ES-I3 (cell line): ENCODE measurements at regions not wholly inside any gene's neighbourhood (a gene's known extent, or its start where the extent isn't known, plus 50 kb on each side); places are given as distances from the start of the nearest gene placed in this dataset.

ENCODE experiments used
- H3K36me3 ChIP-seq: 2 replicates; pipeline ENCODE4 v1.6.1; 2013; ENCODE audit warnings: mild to moderate bottlenecking, low read length, control low read depth, moderate library complexity; ENCODE audit not compliant: insufficient read depth
- H3K4me1 ChIP-seq: 2 replicates; pipeline ENCODE4 v1.6.1; 2013; ENCODE audit warnings: mild to moderate bottlenecking, control low read depth, low read length; ENCODE audit not compliant: insufficient read depth
- H3K9ac ChIP-seq: 2 replicates; pipeline ENCODE4 v1.6.1; 2013; ENCODE audit warnings: low read depth, mild to moderate bottlenecking, low read length, moderate library complexity
- H3K9me3 ChIP-seq: 2 replicates; pipeline ENCODE4 v1.6.1; 2013; ENCODE audit warnings: mild to moderate bottlenecking, low read length, moderate library complexity; ENCODE audit not compliant: control insufficient read depth, insufficient read depth

- Histone ChIP-seq H3K9me3 (no peaks in the 10 kb centered on the region), H3K4me1 (no peaks in the 10 kb centered on the region), H3K9ac (no peak overlapping the region), H3K36me3 (no peaks in the 10 kb centered on the region)
These were observed 201.9 kb upstream of the DIO3 start for GRCh38 chr14:101359221-101360053.

GRCh38 chr14:101360054-101360911 is 201.0 kb upstream of the DIO3 start:
- H3K9me3 ChIP-seq = no peaks in the 10 kb centered on the region
- no peak overlapping the region for H3K9ac ChIP-seq
- no peaks in the 10 kb centered on the region for H3K4me1 ChIP-seq
- no peaks in the 10 kb centered on the region for H3K36me3 ChIP-seq

GRCh38 chr14:101361044-101361443 is 200.3 kb upstream of the DIO3 start:
- no peaks in the 10 kb centered on the region for H3K36me3 ChIP-seq
- no peaks in the 10 kb centered on the region for H3K4me1 ChIP-seq
- H3K9ac ChIP-seq = no peak overlapping the region
- H3K9me3 ChIP-seq = no peaks in the 10 kb centered on the region

- H3K4me1 ChIP-seq = no peaks in the 10 kb centered on the region
- no peaks in the 10 kb centered on the region for H3K36me3 ChIP-seq
- no peaks in the 10 kb centered on the region for H3K9me3 ChIP-seq
- H3K9ac ChIP-seq = no peak overlapping the region
These were observed 199.6 kb upstream of the DIO3 start for GRCh38 chr14:101361451-101362433.

DNA sequence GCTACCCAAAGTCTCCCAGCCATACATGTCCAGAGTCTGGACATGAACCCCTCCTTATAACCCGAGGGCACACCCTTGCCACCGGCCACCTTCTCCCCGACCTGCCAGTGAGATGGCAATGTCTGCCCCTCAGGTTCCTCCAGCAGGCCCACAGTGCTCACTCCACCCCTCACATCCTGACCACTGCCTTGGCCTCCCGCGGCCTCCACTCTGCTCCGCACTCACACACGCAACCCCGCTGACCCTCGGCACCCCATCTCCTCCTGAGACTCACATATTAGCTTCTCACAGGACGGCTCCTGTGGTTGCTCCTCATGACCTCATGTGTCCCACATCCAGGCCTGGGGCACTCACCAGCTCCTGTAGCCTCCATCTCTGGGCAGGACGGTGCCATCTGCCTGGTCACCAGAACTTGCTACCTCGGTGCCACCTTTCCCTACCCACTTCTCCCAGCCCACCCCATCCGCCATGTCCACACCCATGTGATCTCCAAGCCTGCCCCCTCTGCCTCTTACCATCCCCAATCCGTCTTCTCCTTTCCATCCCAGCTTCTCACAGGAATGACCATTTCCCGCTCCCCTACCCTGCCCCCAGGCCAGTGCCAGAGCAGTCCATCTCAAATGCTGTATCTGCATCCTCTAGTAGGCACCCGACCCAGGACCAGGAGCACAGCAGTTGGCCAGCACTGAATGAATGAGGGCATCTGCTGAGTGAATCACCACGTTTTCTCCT is 198.6 kb upstream of the DIO3 start:
- H3K36me3 ChIP-seq = no peaks in the 10 kb centered on the region
- no peak overlapping the region for H3K9ac ChIP-seq
- no peaks in the 10 kb centered on the region for H3K9me3 ChIP-seq
- 0 out of 2 replicates have a peak, but pooled peaks cover 3% of the 10 kb centered on the region for H3K4me1 ChIP-seq

DNA sequence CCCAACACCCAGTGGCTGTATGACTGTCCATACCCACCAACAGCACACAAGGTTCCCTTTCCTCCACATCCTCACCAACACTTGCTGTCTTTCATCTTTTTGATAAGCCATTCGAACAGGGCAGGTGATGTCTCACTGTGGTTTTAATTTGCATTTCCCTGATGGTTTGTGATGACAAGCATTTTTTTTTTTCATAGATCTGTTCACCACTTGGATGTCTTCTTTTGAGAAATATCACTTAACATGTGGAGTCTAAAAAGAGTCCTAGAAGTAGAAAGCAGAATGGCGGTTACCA is 198.1 kb upstream of the DIO3 start:
- H3K36me3 ChIP-seq = no peaks in the 10 kb centered on the region
- H3K9ac ChIP-seq = no peak overlapping the region
- no peaks in the 10 kb centered on the region for H3K9me3 ChIP-seq
- H3K4me1 ChIP-seq = 0 out of 2 replicates have a peak, but pooled peaks cover 3% of the 10 kb centered on the region

GRCh38 chr14:101363880-101364391 is 197.4 kb upstream of the DIO3 start:
- H3K9ac ChIP-seq = no peak overlapping the region
- 0 out of 2 replicates have a peak, but pooled peaks cover 3% of the 10 kb centered on the region for H3K4me1 ChIP-seq
- H3K36me3 ChIP-seq = no peaks in the 10 kb centered on the region
- no peaks in the 10 kb centered on the region for H3K9me3 ChIP-seq

DNA sequence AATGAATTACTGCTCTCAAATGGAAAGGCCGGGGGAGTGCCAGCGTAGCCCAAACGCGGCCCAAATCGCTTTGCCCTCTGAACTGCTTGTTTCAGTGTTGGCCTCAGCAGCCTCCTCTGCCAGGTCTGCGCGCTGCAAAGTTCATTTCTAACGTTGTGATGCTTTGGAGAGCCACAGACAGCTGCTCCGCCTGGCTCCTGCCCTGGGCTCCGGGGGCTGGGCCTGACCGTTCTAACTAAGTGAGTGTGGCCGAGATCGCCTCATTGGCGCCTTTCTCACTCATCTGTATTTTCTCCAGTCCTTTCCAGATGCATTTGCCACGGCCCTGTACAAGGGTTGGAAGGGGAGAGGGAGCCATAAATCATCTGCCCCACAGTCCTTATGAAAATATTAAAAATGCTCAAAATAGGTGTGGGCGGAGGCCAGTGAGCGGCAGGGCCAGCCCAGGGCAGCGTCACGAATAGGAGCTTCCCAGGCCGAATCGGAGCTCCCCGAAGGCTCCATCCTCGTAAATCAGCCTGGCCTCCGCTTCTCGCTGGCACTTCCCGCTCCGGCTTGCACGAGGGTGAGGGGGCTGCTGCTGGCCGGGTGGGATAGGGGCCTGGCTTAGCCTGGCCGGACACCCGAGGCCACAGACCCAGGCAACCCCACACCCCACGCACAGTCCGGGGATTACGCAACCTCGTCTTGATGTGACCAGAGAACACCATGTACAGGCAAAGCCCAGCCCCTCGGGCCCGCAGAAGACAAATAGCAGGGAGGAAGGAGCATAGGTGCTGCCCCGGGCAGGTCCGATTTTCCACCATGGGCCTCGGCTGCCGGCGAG is 196.6 kb upstream of the DIO3 start:
- no peaks in the 10 kb centered on the region for H3K36me3 ChIP-seq
- 0 out of 2 replicates have a peak, but pooled peaks cover 3% of the 10 kb centered on the region for H3K4me1 ChIP-seq
- H3K9me3 ChIP-seq = no peaks in the 10 kb centered on the region
- H3K9ac ChIP-seq = no peak overlapping the region

GRCh38 chr14:101365329-101366158 is 195.8 kb upstream of the DIO3 start:
- H3K9ac ChIP-seq = no peak overlapping the region
- H3K36me3 ChIP-seq = no peaks in the 10 kb centered on the region
- 0 out of 2 replicates have a peak, but pooled peaks cover 3% of the 10 kb centered on the region for H3K4me1 ChIP-seq
- H3K9me3 ChIP-seq = no peaks in the 10 kb centered on the region

DNA sequence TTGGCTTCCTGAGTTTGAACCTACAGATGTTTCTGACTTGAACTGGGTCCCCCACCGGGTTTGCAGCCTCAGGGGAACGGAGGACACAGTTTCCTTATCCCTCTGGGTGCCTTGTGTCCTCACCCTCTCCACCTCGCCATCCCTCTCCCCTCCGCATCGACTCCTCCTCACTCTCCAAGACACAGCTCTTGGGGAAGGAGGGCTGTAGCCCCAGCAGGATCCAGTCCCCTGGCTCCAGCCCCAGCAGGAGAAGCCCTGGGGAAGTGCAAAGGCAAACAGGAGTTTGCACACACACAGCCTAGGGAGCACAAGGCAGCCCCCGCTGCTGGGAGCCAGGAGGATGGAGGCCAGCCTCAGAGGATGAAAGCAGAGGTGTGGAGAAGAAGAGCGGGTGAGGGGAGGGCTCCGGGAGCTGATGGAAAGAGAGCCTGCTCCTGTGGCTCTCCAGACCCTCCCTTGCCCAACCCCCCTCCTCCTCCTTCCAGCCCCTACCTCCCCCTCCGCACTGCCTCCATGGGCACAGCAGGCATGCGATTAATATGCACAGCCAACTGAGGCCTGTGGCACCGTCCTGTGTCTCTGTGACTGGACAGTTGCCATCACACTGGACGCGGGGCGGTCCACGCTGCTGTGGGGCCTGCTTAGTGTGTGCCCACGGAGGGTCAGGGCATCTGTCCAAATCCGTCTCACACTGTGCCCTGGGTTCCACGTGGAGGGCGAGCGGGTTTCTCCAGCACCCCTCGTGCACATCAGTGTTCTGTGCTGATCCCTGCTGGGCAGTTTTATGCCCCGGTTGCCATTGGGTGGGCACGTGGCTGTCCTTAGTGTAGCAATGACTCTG is 193.7 kb upstream of the DIO3 start:
- 0 out of 2 replicates have a peak, but pooled peaks cover 3% of the 10 kb centered on the region for H3K4me1 ChIP-seq
- H3K36me3 ChIP-seq = no peaks in the 10 kb centered on the region
- H3K9ac ChIP-seq = no peak overlapping the region
- H3K9me3 ChIP-seq = no peaks in the 10 kb centered on the region

GRCh38 chr14:101368629-101369028 is 192.7 kb upstream of the DIO3 start:
- Histone ChIP-seq H3K9ac (no peak overlapping the region), H3K4me1 (0 out of 2 replicates have a peak, but pooled peaks cover 3% of the 10 kb centered on the region), H3K36me3 (no peaks in the 10 kb centered on the region), H3K9me3 (no peaks in the 10 kb centered on the region)
